Hepatocyte (in vitro differentiated cells): ENCODE measurements at regions not wholly inside any gene's neighbourhood (a gene's known extent, or its start where the extent isn't known, plus 50 kb on each side); places are given as distances from the start of the nearest gene placed in this dataset.

Source experiments
- EZH2 ChIP-seq: fragments of 200-600 bp; sonication (generic); IDR thresholded peaks from 2 replicates; pipeline ENCODE4 v1.6.1; 2016; ENCODE audit warnings: antibody characterized with exemption, mild to moderate bottlenecking, borderline replicate concordance
- TF ChIP-seq, protein P1 (sequence below): fragments of 200-600 bp; sonication (generic); IDR thresholded peaks from 2 replicates; pipeline ENCODE4 v1.5.1; 2016; ENCODE audit warnings: antibody characterized with exemption, mild to moderate bottlenecking; ENCODE audit not compliant: poor library complexity

DNA sequence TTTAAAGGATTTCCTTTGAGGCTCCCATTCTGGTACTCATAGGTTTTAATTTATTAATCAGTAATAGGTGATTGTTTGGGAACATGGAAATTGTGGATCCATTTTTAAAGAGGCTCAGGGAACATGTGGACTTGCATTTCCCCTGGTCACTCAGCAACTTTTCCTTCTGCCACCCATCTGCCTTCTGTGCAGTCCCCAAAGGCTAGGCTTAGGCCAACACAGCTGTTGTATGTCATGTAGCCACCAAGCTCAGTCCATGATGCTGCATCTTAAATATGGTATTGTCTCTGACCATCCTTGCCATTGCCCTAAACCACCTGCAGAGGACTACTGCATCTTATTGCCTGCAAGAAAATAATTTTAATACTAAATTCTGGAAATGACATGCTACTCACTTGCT, 416.7 kb upstream of the SEMA6D start:
- TF ChIP-seq, protein P1, sequence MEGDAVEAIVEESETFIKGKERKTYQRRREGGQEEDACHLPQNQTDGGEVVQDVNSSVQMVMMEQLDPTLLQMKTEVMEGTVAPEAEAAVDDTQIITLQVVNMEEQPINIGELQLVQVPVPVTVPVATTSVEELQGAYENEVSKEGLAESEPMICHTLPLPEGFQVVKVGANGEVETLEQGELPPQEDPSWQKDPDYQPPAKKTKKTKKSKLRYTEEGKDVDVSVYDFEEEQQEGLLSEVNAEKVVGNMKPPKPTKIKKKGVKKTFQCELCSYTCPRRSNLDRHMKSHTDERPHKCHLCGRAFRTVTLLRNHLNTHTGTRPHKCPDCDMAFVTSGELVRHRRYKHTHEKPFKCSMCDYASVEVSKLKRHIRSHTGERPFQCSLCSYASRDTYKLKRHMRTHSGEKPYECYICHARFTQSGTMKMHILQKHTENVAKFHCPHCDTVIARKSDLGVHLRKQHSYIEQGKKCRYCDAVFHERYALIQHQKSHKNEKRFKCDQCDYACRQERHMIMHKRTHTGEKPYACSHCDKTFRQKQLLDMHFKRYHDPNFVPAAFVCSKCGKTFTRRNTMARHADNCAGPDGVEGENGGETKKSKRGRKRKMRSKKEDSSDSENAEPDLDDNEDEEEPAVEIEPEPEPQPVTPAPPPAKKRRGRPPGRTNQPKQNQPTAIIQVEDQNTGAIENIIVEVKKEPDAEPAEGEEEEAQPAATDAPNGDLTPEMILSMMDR = no peak
- no peak for TF ChIP-seq EZH2
